IPS-NIHi7 (cell line): ENCODE measurements at regions not wholly inside any gene's neighbourhood (a gene's known extent, or its start where the extent isn't known, plus 50 kb on each side); places are given as distances from the start of the nearest gene placed in this dataset.

ENCODE experiments used
- DNase-seq: peaks from one replicate; pipeline ENCODE4 v3.0.0; 2012; ENCODE audit warnings: mixed read lengths; ENCODE audit errors: extremely low spot score

DNA sequence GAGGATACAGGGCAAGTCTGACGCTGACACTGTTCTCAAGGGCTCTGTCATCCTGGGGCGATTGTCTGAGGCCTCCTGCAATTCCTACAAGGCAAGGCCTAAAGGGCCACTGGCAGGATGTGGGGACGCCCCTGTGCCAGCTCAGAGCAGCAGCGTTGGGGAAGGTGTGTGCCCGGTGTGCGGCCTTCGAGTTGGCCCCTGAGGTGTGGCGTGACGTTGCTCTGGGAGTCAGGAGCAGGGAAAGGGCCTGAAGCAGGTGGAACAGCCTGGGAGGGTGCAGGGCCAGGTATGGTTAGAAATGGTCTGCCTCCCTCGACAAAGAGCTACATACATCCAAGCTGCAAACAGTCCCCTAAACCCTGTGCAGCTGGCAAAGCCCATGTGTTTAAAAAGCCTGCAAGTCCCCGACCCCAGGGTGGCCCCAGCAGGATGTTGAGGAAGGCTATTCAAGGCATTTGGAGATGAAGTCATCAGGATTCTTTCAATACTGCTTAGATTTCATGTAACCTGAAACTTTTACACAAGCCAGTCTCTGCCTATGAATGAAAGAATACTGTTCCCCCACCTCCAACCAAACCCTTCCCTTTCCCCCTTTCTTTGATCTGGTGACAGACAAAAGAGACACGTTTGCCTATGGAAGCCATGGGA lies 142.5 kb upstream of the TNS3 start:
- DNase-seq, result peak; percentile 40

DNA sequence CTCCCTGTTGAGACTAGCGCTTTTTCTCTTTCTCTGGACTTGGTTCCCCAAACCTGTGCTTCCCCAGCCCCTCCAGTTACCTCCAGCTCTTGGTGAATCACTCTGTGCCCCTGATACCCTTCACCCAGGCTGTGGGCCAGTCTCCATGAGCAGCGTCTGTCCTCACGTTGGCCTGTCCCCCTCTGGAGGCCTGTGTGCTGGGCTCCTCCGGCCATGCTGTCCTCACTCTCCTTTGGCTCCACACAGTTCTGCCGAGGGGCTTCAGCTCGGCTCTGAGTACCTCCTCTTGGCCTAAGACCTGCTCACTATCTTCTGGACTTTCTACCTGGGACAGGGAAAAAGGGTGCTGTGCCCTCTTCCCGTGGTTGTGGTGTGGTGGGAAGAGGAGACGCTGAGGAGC lies 140.2 kb upstream of the TNS3 start:
- DNase-seq, result no peak

DNA sequence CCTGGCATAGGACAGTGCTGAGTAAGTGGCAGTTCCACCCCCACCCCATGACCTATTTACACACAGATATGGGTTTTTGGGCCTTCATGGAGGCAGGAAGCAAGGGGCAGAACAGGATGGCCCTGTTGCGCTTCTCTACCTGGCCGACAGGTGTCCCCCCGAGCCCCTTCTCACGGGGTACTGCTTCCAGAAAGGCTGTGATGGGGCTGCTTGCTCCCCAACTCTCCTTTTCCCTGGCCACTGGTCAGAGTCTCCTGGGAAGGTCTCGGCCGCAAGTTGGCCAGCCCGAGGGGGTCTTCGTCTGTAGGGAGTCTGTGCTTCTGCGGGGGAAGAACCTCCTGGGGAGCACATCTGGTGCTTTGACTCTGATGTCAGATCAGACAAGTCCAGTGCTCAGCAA lies 139.8 kb upstream of the TNS3 start:
- DNase-seq, result peak; percentile 64

DNA sequence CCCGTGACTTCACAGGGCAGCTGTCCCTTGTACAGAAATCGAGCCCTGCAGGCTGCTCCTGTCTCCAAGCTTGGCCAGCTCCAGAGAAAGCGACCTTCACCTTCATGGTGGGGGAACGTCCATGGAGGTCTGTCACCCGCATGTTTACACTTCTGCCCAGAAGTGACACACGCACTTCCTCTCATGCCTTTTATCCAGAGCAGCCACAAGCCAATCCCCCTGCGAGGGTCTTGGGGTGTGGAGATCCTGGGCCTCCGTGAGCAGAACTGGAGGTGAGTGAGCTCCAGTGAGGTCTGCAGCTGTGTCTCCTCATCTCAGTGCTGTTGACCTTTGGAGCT lies 139.0 kb upstream of the TNS3 start:
- DNase-seq, result no peak

- no peak for DNase-seq
Measured at GRCh38 chr7:47720141-47720906, 138.4 kb upstream of the TNS3 start.

DNA sequence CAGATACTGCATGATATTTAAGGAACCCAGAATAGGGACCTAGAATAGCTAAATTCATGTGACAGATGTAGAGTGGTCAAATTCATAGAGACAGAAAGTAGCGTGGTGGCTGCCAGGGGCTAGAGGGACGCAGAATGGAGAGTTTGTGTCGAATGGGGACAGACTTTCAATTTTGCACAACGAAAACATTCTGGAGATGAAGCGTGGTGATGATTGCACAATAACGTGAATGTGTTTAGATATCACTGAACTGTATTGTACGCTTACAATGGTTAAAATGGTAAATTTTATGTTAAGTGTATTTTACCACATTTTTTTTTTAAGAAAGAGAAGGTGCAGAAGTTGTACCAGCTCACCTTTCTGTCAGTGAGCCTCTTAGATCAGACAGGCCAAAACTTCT lies 137.8 kb upstream of the TNS3 start:
- no peak for DNase-seq

- DNase-seq, result no peak
Measured at GRCh38 chr7:47715631-47716068, 133.7 kb upstream of the TNS3 start.

- no peak for DNase-seq
Measured at GRCh38 chr7:47714669-47715607, 133.0 kb upstream of the TNS3 start.

- DNase-seq, result no peak
Measured at GRCh38 chr7:47713595-47713994, 131.7 kb upstream of the TNS3 start.

DNA sequence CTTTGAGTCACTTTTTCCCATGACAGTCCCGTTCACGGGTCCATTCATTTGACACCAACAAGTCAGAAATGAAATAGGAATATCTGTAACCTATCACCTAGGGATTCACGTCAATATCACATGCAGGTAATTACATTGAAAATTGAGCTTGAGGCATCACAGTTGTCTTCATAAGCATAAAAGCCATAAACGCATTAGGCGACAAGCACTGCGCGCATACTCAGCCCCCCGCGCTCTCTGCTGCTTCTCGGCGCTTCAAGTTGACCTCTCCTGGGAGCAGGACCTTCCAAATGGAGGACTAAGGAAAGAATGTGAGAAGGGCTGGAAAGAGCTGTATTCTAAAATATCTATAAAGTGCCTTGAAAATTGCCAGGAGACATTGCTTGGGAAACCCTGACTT lies 130.5 kb upstream of the TNS3 start:
- no peak for DNase-seq

GRCh38 chr7:47711776-47712175 lies 129.9 kb upstream of the TNS3 start:
- no peak for DNase-seq

GRCh38 chr7:47710201-47710935 lies 128.5 kb upstream of the TNS3 start:
- DNase-seq, result no peak

GRCh38 chr7:47709451-47709850 lies 127.5 kb upstream of the TNS3 start:
- DNase-seq, result no peak

GRCh38 chr7:47709051-47709450 lies 127.1 kb upstream of the TNS3 start:
- DNase-seq, result no peak

DNA sequence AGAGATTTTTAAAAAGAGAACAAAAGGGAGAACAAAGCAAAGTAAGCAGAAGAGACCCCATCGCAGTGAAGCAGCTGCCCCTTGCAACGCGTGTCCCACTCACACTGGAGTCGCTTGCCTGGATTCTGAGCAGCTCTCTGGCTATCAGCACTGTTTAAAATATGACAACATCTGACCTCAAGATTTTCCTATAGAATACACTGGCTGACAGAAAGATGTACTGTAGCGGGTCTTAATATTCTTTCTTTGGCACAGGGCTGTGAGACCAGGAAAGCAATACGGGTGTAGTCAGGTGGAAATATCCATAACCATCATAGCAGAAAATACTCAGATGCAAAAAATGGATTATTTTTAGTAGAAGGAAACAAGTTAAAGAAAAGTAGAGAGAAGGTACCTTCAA lies 125.7 kb upstream of the TNS3 start:
- DNase-seq, result no peak

DNA sequence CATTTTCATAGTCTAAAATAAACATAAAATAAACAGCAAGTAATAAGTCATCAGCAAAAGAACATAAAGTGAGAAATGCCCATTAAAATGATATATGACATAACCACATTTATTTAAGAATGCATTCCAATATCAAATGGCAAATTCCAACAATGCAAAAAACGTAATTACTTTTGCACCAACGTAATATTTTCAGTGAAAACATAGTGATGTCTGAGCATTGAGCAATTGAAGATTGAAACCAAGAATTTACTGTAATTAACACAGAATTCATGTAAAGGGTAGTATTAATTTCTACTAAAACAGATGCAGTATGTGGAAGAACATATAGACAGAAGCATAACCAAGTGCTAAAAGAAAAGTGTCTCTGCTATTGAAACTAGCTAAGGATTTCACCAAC lies 123.0 kb upstream of the TNS3 start:
- DNase-seq, result no peak

GRCh38 chr7:47702080-47702479 lies 120.2 kb upstream of the TNS3 start:
- no peak for DNase-seq

GRCh38 chr7:47698386-47698785 lies 116.5 kb upstream of the TNS3 start:
- DNase-seq, result no peak

DNA sequence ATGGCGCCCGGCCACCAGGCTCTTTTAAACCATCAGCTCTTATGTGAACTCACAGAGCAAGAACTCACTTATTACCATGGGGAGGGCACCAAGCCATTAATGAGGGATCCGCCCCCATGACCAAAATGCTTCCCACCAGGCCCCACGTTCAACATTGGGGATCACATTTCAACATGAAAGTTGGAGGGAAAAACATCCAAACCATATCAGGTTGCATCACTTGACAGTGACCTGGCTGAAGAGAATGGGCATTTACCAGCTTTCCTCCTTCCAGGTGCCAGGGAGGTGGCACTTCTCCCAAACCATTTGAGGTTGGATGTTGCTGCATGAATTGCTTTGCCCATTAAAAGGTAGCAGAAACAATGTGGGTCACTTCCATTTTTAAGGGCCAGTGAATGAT lies 115.6 kb upstream of the TNS3 start:
- no peak for DNase-seq

DNA sequence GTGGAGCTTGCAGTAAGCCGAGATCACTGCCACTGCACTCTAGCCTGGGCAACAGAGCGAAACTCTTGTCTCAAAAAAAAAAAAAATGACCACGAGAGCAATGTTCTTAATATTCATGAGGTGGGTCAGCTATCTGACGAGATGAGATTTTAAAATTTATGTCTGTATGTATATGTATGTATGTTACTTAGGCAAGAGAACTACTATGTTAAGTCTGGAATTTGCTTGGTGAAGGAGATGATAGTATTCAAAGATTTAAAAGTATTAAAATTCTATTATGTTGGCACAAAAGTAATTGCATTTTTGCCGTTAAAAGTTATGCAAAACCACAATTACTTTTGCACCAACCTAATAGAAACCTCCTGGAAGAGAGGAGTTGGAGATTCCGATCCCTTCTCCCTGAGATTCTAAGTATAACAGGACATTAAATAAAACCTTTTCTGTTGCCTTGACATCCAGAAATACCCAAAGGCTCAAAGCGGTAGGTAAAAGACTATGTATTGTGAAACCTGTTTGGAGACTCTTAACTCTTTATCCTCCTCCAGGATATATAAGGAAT lies 114.3 kb upstream of the TNS3 start:
- DNase-seq, result no peak

DNA sequence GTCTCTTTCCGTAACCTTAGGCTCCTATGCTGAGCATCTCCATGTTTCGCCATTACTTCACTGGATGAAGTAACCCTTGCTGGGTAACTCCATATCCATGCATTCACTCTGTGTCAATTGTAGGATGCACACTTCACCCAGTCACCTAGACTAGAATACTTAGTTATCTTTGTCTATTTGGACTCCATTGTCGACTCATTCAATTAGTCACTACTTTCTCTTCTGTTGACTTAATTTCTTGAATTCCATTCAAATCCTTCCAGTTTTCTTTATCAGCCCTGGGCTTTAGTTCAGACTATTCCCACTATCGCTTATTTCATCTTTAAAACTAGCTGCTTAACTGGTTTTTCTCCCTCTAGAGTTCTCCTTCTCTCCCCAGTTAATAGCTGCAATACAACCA lies 111.3 kb upstream of the TNS3 start:
- no peak for DNase-seq

GRCh38 chr7:47691988-47692387 lies 110.1 kb upstream of the TNS3 start:
- DNase-seq, result no peak
